Ovary (tissue), 3 donors: ENCODE measurements at regions not wholly inside any gene's neighbourhood (a gene's known extent, or its start where the extent isn't known, plus 50 kb on each side); places are given as distances from the start of the nearest gene placed in this dataset.

Experiments
- EP300 ChIP-seq: sonication (generic); formaldehyde crosslinking; IDR thresholded peaks from one replicate; pipeline ENCODE4 v1.6.1; 2017; ENCODE audit warnings: antibody characterized with exemption
- POLR2A ChIP-seq: fragments of 450-650 bp; IDR thresholded peaks from one replicate; pipeline ENCODE4 v1.6.1; 2017; ENCODE audit warnings: antibody characterized with exemption, mild to moderate bottlenecking, moderate library complexity
- TF ChIP-seq, protein P1 (sequence below), 3 donors: fragments of 450-650 bp in 2 of 3; fragments of 200-600 bp in 1 of 3; IDR thresholded peaks; one replicate each; pipeline versions ENCODE4 v1.5.1 to v1.8.0; 2016 to 2022; ENCODE audit warnings: antibody characterized with exemption in 3 of 3, mild to moderate bottlenecking in 1 of 3
- donor health status: DM: no; HTN: no; CAD: no.

- TF ChIP-seq POLR2A (no peak), EP300 (no peak)
- TF ChIP-seq, protein P1, sequence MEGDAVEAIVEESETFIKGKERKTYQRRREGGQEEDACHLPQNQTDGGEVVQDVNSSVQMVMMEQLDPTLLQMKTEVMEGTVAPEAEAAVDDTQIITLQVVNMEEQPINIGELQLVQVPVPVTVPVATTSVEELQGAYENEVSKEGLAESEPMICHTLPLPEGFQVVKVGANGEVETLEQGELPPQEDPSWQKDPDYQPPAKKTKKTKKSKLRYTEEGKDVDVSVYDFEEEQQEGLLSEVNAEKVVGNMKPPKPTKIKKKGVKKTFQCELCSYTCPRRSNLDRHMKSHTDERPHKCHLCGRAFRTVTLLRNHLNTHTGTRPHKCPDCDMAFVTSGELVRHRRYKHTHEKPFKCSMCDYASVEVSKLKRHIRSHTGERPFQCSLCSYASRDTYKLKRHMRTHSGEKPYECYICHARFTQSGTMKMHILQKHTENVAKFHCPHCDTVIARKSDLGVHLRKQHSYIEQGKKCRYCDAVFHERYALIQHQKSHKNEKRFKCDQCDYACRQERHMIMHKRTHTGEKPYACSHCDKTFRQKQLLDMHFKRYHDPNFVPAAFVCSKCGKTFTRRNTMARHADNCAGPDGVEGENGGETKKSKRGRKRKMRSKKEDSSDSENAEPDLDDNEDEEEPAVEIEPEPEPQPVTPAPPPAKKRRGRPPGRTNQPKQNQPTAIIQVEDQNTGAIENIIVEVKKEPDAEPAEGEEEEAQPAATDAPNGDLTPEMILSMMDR (IDR thresholded peaks at IDR 0.05): no peak
These were observed 397.9 kb downstream of the TMA16 start for GRCh38 chr4:163892417-163892816.
